ENCODE measurements at regions not wholly inside any gene's neighbourhood (a gene's known extent, or its start where the extent isn't known, plus 50 kb on each side); places are given as distances from the start of the nearest gene placed in this dataset.
A peak's percentile ranks its signal among the peaks of the same experiment; 100 is the strongest.

- no peak for DNase-seq
- in situ Hi-C loops (cut with HindIII; ENCODE audit: low pct_ligation_motif_present, low pct_unique_long_range_greater_than_20kb, low sequenced_read_pairs) = no loop called here
These were observed 55.6 kb downstream of the ZNF281 start for GRCh38 chr1:200354243-200354642.

GRCh38 chr1:200353232-200353631, 56.6 kb downstream of the ZNF281 start:
- in situ Hi-C loops (cut with HindIII; ENCODE audit: low pct_ligation_motif_present, low pct_unique_long_range_greater_than_20kb, low sequenced_read_pairs) = no loop called here
- no peak for DNase-seq

GRCh38 chr1:200351826-200352549, 57.8 kb downstream of the ZNF281 start:
- in situ Hi-C loops (cut with HindIII; ENCODE audit: low pct_ligation_motif_present, low pct_unique_long_range_greater_than_20kb, low sequenced_read_pairs) = no loop called here
- peak; percentile 59 for DNase-seq

GRCh38 chr1:200351425-200351824, 58.4 kb downstream of the ZNF281 start:
- DNase-seq = no peak
- in situ Hi-C loops (cut with HindIII; ENCODE audit: low pct_ligation_motif_present, low pct_unique_long_range_greater_than_20kb, low sequenced_read_pairs) = no loop called here

GRCh38 chr1:200346700-200347099, 63.1 kb downstream of the ZNF281 start:
- no peak for DNase-seq
- in situ Hi-C loops (cut with HindIII; ENCODE audit: low pct_ligation_motif_present, low pct_unique_long_range_greater_than_20kb, low sequenced_read_pairs) = no loop called here

GRCh38 chr1:200345520-200345919, 64.3 kb downstream of the ZNF281 start:
- in situ Hi-C loops (cut with HindIII; ENCODE audit: low pct_ligation_motif_present, low pct_unique_long_range_greater_than_20kb, low sequenced_read_pairs) = no loop called here
- no peak for DNase-seq

- DNase-seq = no peak
- in situ Hi-C loops (cut with HindIII; ENCODE audit: low pct_ligation_motif_present, low pct_unique_long_range_greater_than_20kb, low sequenced_read_pairs) = no loop called here
These were observed 66.0 kb downstream of the ZNF281 start for GRCh38 chr1:200343874-200344273.

GRCh38 chr1:200342511-200343311, 67.1 kb downstream of the ZNF281 start:
- in situ Hi-C loops (cut with HindIII; ENCODE audit: low pct_ligation_motif_present, low pct_unique_long_range_greater_than_20kb, low sequenced_read_pairs) = no loop called here
- DNase-seq = no peak

GRCh38 chr1:200338451-200338850, 71.4 kb downstream of the ZNF281 start:
- DNase-seq = no peak
- in situ Hi-C loops (cut with HindIII; ENCODE audit: low pct_ligation_motif_present, low pct_unique_long_range_greater_than_20kb, low sequenced_read_pairs) = no loop called here

GRCh38 chr1:200337831-200338230, 72.0 kb downstream of the ZNF281 start:
- in situ Hi-C loops (cut with HindIII; ENCODE audit: low pct_ligation_motif_present, low pct_unique_long_range_greater_than_20kb, low sequenced_read_pairs) = no loop called here
- DNase-seq = no peak

- in situ Hi-C loops (cut with HindIII; ENCODE audit: low pct_ligation_motif_present, low pct_unique_long_range_greater_than_20kb, low sequenced_read_pairs) = no loop called here
- no peak for DNase-seq
These were observed 72.4 kb downstream of the ZNF281 start for GRCh38 chr1:200337410-200337809.

GRCh38 chr1:200336901-200337391, 72.9 kb downstream of the ZNF281 start:
- no peak for DNase-seq
- in situ Hi-C loops (cut with HindIII; ENCODE audit: low pct_ligation_motif_present, low pct_unique_long_range_greater_than_20kb, low sequenced_read_pairs) = no loop called here

GRCh38 chr1:200336101-200336845, 73.6 kb downstream of the ZNF281 start:
- DNase-seq = peak; percentile 39
- in situ Hi-C loops (cut with HindIII; ENCODE audit: low pct_ligation_motif_present, low pct_unique_long_range_greater_than_20kb, low sequenced_read_pairs) = no loop called here

GRCh38 chr1:200334661-200335256, 75.1 kb downstream of the ZNF281 start:
- in situ Hi-C loops (cut with HindIII; ENCODE audit: low pct_ligation_motif_present, low pct_unique_long_range_greater_than_20kb, low sequenced_read_pairs) = no loop called here
- DNase-seq = no peak

- in situ Hi-C loops (cut with HindIII; ENCODE audit: low pct_ligation_motif_present, low pct_unique_long_range_greater_than_20kb, low sequenced_read_pairs) = no loop called here
- no peak for DNase-seq
These were observed 76.5 kb downstream of the ZNF281 start for GRCh38 chr1:200333329-200333728.

GRCh38 chr1:200332716-200333115, 77.1 kb downstream of the ZNF281 start:
- no peak for DNase-seq
- in situ Hi-C loops (cut with HindIII; ENCODE audit: low pct_ligation_motif_present, low pct_unique_long_range_greater_than_20kb, low sequenced_read_pairs) = no loop called here

- DNase-seq = no peak
- in situ Hi-C loops (cut with HindIII; ENCODE audit: low pct_ligation_motif_present, low pct_unique_long_range_greater_than_20kb, low sequenced_read_pairs) = no loop called here
These were observed 79.0 kb downstream of the ZNF281 start for GRCh38 chr1:200330741-200331428.

- in situ Hi-C loops (cut with HindIII; ENCODE audit: low pct_ligation_motif_present, low pct_unique_long_range_greater_than_20kb, low sequenced_read_pairs) = no loop called here
These were observed 80.5 kb downstream of the ZNF281 start for GRCh38 chr1:200329208-200329882.

More at GRCh38 chr1:200329208-200329882, 80.5 kb downstream of the ZNF281 start:
- DNase-seq = no peak

Measured in ACHN (cell line).